ENCODE measurements at regions not wholly inside any gene's neighbourhood (a gene's known extent, or its start where the extent isn't known, plus 50 kb on each side); places are given as distances from the start of the nearest gene placed in this dataset.

DNA sequence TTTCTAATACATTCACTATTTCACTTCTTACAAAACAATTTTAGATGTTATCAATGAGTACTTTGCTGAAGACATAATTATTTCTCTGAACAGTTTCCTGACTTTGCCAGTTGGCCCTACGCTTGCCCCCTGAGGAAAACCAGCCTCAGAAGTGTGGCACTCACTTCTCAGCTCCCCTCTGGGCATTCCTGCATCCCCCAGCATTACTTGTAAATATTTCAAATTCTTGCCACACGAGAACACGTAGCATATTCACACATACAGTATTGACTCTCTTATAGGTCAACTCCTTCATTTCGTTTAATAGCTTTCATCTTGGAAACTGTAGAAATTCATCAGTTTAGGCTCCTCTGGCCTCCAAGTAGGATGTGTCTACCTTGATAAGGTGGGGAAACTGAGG, 65.2 kb downstream of the OTX2 start:
- Mint-ChIP-seq H3K36me3 (ENCODE audit: insufficient read depth) (no peaks in the 10 kb centered on the region), H3K27ac (no peak overlapping the region), H3K4me3 (no peak overlapping the region), H3K4me1 (ENCODE audit: low read depth in 2 of 2) (no peaks in the 10 kb centered on the region), H3K9me3 (no peaks in the 10 kb centered on the region), H3K27me3 (peaks cover 20 to 30% of the 10 kb centered on the region in 2 donors)
- DNase-seq, result no peak
- ATAC-seq (replicated peaks), result no peak

DNA sequence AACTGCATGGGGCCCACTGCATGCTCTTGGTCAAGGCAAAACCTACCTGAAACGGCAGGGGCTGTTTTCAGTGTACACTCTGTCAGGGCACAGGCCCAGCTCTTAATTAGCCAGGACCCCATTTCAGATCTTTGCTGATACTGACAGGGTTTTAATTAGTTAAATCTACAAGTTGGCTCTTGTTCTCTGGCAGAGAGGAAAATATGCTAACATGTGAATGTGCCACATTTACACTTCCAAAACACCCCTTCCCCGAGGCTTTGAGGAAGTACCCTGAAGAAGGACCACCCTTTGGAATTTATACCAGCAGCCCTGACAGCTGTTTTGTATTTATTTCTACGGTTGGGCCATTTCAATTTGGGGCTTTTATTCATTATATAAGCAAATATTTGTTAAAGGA, 66.3 kb downstream of the OTX2 start:
- Mint-ChIP-seq H3K27ac (no peak overlapping the region), H3K9me3 (no peaks in the 10 kb centered on the region), H3K27me3 (peaks cover 11 to 23% of the 10 kb centered on the region in 2 donors), H3K4me3 (no peak overlapping the region), H3K4me1 (ENCODE audit: low read depth in 2 of 2) (no peaks in the 10 kb centered on the region), H3K36me3 (ENCODE audit: insufficient read depth) (peaks cover 2% of the 10 kb centered on the region)
- ATAC-seq (replicated peaks) (no peak), DNase-seq (no peak)

DNA sequence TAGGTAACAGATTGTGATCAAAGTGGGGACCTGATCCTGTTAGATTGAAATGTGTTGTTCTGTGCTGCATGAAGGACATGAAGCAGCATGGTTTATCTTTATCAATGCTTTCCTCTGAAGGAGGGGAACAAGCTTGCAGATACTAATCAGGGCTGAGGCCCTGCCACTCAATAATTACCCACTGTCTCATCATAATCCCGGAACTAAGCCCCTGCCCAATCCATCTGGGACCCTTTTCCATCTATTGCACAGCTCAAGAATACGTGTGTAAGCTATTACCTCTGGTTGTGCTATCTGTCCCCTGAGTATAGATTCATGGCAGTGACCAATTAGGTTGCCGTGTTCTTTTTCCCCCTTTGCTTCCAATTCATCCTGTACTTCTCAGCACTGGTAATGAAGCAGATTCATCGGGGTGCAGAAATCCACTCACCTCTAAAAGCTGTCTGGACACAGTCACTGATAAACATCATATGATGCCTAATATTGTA, 67.8 kb downstream of the OTX2 start:
- peaks cover 0 to 2% of the 10 kb centered on the region in 2 donors for H3K9me3 Mint-ChIP-seq
- H3K27me3 Mint-ChIP-seq, result peaks cover 17 to 23% of the 10 kb centered on the region in 2 donors
- DNase-seq, result no peak

DNA sequence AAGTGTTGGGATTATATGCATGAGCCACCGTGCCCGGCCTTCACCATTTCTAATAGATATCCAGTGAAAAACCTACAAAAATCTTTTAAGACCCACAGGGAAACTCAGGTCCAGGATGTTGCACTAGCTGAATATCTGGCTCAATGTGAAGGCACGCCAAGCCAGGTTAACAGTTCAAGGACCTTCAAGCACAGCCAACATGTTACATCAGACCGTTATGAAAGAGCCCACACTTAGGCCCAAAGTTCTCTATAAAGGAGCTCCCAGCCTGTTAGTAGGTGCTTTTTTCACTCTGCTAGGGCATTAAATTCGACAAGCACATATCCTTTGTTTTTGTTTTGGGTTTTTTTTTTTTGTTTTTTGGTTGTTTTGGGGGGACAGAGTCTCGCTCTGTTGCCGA, 69.0 kb downstream of the OTX2 start:
- Mint-ChIP-seq H3K9me3 (peaks cover 0 to 2% of the 10 kb centered on the region in 2 donors), H3K36me3 (ENCODE audit: insufficient read depth) (peaks cover 3% of the 10 kb centered on the region), H3K27ac (no peak overlapping the region), H3K27me3 (peaks cover 13 to 23% of the 10 kb centered on the region in 2 donors), H3K4me1 (ENCODE audit: low read depth in 2 of 2) (no peaks in the 10 kb centered on the region), H3K4me3 (no peak overlapping the region)
- DNase-seq, result no peak
- no peak for ATAC-seq (replicated peaks)

More for the DNA sequence above, 67.8 kb downstream of the OTX2 start:
- no peak for ATAC-seq (replicated peaks)
- Mint-ChIP-seq H3K36me3 (ENCODE audit: insufficient read depth) (peaks cover 3% of the 10 kb centered on the region), H3K27ac (no peak overlapping the region), H3K4me1 (ENCODE audit: low read depth in 2 of 2) (no peaks in the 10 kb centered on the region), H3K4me3 (no peak overlapping the region)

DNA sequence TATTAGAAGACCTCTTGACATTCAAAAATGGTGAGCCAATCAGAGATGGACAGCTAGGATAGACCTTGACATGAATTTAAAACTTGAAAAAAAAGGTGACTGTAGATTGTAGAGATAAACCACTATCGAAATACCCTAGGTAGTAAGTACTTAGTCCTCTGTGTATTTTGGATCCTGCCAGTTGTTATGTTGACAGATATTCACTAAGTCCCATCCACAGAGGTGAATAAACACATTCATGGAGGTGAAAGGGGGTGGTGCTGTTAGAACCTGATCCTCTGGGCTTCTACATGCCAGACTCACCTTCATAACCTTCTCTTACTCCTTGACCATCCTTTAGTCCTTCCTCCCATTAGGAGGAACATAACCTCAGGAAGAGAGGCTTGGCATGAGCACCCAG, 72.3 kb downstream of the OTX2 start:
- Mint-ChIP-seq H3K27ac (no peak overlapping the region), H3K36me3 (ENCODE audit: insufficient read depth) (peaks cover 3% of the 10 kb centered on the region), H3K4me1 (ENCODE audit: low read depth in 2 of 2) (no peaks in the 10 kb centered on the region), H3K27me3 (peaks cover 14 to 26% of the 10 kb centered on the region in 2 donors), H3K9me3 (peaks cover 0 to 2% of the 10 kb centered on the region in 2 donors), H3K4me3 (no peak overlapping the region)
- no peak for ATAC-seq (replicated peaks)
- DNase-seq, result no peak

DNA sequence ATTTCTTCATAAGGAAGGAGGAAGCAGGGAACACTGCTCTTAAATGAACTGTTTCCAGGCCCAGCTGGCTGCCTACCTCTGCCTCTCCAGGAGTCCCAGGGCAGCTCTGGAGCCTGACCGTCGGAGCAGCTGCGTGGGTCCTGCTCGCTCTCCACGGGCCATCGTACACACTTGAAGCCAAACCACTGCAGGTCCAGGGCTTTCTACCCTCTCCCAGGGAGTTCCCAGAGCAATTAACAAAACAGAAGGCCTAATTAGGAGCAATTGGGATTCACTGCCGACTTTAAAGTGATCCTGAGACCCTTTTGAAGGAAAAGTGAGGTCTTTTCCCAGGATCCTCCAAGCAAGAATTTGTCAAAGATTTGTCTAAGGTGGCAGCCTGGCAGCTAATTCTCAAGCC, 76.9 kb downstream of the OTX2 start:
- peaks cover 32 to 51% of the 10 kb centered on the region in 2 donors for H3K27me3 Mint-ChIP-seq
- H3K9me3 Mint-ChIP-seq, result peaks cover 0 to 2% of the 10 kb centered on the region in 2 donors
- H3K4me1 Mint-ChIP-seq (ENCODE audit: low read depth in 2 of 2), result no peaks in the 10 kb centered on the region
- no peak for ATAC-seq (replicated peaks)
- H3K36me3 Mint-ChIP-seq (ENCODE audit: insufficient read depth), result peaks cover 3% of the 10 kb centered on the region
- H3K27ac Mint-ChIP-seq, result no peak overlapping the region
- H3K4me3 Mint-ChIP-seq, result no peak overlapping the region
- no peak for DNase-seq

DNA sequence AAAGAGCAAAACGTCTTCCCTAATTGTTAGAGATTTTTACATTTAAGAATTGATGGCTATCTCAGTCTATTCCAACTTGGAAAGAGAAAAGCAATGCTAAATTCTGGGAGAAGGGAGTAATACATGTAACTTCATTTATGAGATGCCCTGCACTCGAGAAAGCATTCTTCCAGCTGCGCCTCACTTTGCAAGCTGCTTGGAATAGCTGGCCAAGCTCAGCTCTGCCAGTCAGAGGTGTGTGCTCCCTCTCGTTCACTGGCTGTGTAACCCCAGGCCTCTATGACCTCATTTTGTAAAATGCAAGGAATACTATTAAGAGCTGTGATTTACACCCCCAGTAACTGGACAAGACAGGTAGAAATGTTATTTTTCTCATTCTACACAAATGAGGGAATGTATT, 79.1 kb downstream of the OTX2 start:
- DNase-seq (no peak), ATAC-seq (replicated peaks) (no peak)
- Mint-ChIP-seq H3K9me3 (no peaks in the 10 kb centered on the region), H3K36me3 (ENCODE audit: insufficient read depth) (peaks cover 3% of the 10 kb centered on the region), H3K27me3 (peaks cover 38 to 53% of the 10 kb centered on the region in 2 donors), H3K27ac (no peak overlapping the region), H3K4me1 (ENCODE audit: low read depth in 2 of 2) (no peaks in the 10 kb centered on the region), H3K4me3 (no peak overlapping the region)

DNA sequence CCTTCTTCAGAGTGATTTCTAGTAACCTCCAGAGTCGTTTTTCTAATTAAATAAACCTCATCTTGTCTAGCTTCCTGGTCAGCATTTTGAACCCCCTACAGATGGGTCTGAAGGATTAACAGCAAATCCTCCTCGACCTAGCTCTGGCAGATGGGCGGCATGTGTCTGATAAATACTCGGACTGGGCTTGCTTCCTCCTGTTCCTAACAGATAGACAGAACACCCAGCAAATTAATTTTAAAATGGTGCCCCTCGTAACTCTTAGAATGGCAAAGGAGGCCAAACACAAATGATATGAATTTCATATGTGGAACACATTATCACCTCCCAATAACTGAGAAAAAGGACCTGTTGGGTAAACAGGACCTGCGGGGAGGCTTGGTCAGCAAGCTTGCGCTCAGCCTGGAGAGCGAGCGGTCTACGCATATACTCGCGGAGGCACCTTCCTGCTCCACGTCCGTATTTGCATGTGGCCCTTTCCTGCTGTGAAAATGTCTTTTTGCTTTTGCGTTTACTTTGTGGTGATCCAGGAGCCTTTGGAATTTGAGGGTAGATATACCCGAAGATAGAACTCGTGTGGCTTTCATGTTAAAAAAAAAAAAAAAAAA, 79.6 kb downstream of the OTX2 start:
- H3K27ac Mint-ChIP-seq, result no peak overlapping the region
- H3K4me1 Mint-ChIP-seq (ENCODE audit: low read depth in 2 of 2), result no peaks in the 10 kb centered on the region
- DNase-seq (no peak), ATAC-seq (replicated peaks) (no peak)
- H3K4me3 Mint-ChIP-seq, result no peak overlapping the region
- peaks cover 38 to 53% of the 10 kb centered on the region in 2 donors for H3K27me3 Mint-ChIP-seq
- H3K36me3 Mint-ChIP-seq (ENCODE audit: insufficient read depth), result peaks cover 3% of the 10 kb centered on the region
- H3K9me3 Mint-ChIP-seq, result no peaks in the 10 kb centered on the region

DNA sequence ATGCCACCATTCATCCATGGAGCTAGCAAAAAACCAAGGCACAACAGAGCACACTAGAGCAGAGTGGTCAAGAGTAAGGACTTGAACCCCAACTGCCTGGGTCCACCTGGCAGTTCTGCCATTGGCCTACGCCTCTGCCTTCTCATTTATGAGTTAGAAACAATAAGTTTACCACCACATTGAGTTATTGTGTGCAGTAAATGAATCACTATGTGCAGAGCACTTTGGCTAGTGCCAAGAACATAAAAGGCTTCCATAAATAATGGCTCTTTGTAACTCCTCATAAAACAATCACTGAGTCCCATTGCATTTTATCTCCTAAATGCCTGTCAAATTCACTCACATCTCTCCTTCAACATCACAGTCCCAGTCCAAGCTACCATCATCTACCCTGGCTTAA, 86.3 kb downstream of the OTX2 start:
- no peak for ATAC-seq (replicated peaks)
- no peaks in the 10 kb centered on the region for H3K36me3 Mint-ChIP-seq (ENCODE audit: insufficient read depth)
- H3K4me1 Mint-ChIP-seq (ENCODE audit: low read depth in 2 of 2), result no peaks in the 10 kb centered on the region
- peaks cover 39 to 46% of the 10 kb centered on the region in 2 donors for H3K27me3 Mint-ChIP-seq
- no peak for DNase-seq
- H3K9me3 Mint-ChIP-seq, result no peaks in the 10 kb centered on the region
- H3K27ac Mint-ChIP-seq, result no peak overlapping the region
- H3K4me3 Mint-ChIP-seq, result no peak overlapping the region

DNA sequence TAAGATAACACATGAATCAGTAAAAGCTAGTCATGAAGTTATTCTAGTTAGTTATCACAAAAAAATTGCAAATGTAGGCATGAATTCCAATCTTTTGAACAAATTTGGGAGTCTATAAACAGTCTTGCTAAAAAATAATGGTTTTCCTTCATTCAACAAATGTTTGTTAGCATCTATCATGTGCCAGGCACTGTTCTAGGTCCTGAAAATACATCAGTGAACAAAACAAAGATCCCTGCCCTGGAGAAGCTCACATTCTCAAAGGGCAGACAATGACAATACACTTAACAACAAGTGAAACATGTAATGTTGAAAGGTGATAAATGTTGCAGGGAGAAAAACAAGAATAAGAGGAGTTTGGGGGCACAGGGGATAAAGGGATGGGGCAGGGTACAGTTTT, 86.9 kb downstream of the OTX2 start:
- no peak overlapping the region for H3K4me3 Mint-ChIP-seq
- H3K9me3 Mint-ChIP-seq, result no peaks in the 10 kb centered on the region
- DNase-seq (no peak), ATAC-seq (replicated peaks) (no peak)
- H3K4me1 Mint-ChIP-seq (ENCODE audit: low read depth in 2 of 2), result no peaks in the 10 kb centered on the region
- no peak overlapping the region for H3K27ac Mint-ChIP-seq
- peaks cover 36 to 48% of the 10 kb centered on the region in 2 donors for H3K27me3 Mint-ChIP-seq
- no peaks in the 10 kb centered on the region for H3K36me3 Mint-ChIP-seq (ENCODE audit: insufficient read depth)

DNA sequence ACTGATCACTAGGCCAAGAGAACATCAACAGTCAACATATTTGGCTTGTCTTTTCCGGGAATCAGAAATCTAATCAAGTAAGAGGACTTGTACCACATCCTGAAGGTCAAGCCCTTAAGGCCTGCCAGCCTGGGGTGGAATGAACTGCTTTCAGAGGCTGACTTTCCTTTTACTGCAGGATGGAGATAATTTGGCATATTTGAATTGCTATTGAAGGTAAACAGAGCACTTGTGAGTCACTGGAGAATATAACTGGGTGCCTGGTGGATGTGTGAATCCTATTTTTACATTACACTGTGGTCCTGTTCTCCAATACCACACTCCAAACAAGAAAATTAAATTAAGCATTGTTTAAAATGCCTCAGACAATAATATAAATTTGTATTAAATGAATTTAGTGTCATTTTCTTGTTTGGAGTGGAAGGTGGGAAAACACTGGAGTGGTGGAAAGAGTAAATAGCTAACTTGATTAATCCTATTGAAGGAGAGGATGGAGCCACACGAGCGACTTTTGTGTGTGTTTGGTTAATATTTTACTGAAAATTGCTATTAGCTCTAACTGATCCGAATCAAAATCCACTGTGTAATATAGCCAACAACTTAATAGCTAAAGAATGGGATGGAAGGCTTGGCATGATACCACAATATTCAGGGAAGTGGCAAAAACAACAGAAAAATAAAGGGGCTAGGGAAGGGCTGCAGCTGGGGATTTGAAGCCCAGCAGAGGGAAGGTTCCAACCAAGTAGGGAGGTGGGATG, 89.4 kb downstream of the OTX2 start:
- Mint-ChIP-seq H3K4me1 (ENCODE audit: low read depth in 2 of 2) (no peaks in the 10 kb centered on the region), H3K27me3 (peaks cover 28 to 42% of the 10 kb centered on the region in 2 donors), H3K9me3 (no peaks in the 10 kb centered on the region), H3K4me3 (no peak overlapping the region), H3K27ac (no peak overlapping the region), H3K36me3 (ENCODE audit: insufficient read depth) (no peaks in the 10 kb centered on the region)
- no peak for DNase-seq
- no peak for ATAC-seq (replicated peaks)

DNA sequence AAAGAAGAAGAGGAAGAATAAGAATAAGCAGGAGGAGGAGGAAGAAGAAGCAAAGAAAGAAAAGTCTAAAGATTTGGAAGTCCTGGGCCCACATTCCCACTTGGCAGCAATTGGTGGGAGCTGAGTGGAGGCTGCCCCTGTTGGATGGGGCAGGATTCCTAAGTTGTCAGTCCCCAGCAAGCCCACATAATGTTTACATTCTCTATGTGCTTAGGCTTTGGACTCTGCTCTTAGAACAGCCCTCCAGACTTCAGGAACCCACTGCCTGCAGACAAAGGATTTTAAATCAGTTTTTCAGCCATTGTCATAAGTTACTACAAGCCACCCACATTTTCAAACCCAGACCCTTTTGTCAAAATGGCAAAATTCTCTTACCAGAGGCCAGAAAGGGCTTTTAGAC, 92.0 kb downstream of the OTX2 start:
- peaks cover 0 to 2% of the 10 kb centered on the region in 2 donors for H3K9me3 Mint-ChIP-seq
- H3K36me3 Mint-ChIP-seq (ENCODE audit: insufficient read depth), result no peaks in the 10 kb centered on the region
- no peak overlapping the region for H3K27ac Mint-ChIP-seq
- no peaks in the 10 kb centered on the region for H3K4me1 Mint-ChIP-seq (ENCODE audit: low read depth in 2 of 2)
- ATAC-seq (replicated peaks), result no peak
- peaks cover 26 to 35% of the 10 kb centered on the region in 2 donors for H3K27me3 Mint-ChIP-seq
- DNase-seq, result no peak
- H3K4me3 Mint-ChIP-seq, result no peak overlapping the region

DNA sequence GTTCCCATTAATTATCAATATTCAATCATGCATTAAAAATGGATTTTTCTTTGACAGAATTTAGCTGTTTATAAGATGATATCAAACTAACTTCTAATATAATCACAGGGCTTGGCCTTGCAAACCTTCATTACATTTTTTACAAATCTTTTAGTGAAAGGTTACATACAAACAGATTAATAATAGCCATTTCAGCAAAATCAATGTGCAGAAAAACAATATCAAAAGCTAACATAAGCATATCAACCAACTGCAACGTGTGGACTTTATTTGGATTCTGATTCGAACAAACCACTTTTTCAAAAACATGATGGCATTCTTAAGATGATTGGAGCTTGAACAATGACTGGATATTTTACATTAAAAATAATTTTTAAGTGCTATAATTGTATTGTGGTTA, 93.6 kb downstream of the OTX2 start:
- ATAC-seq (replicated peaks) (no peak), DNase-seq (no peak)
- Mint-ChIP-seq H3K9me3 (peaks cover 0 to 2% of the 10 kb centered on the region in 2 donors), H3K4me3 (no peak overlapping the region), H3K36me3 (ENCODE audit: insufficient read depth) (no peaks in the 10 kb centered on the region), H3K27ac (no peak overlapping the region), H3K27me3 (peaks cover 23 to 35% of the 10 kb centered on the region in 2 donors), H3K4me1 (ENCODE audit: low read depth in 2 of 2) (no peaks in the 10 kb centered on the region)

DNA sequence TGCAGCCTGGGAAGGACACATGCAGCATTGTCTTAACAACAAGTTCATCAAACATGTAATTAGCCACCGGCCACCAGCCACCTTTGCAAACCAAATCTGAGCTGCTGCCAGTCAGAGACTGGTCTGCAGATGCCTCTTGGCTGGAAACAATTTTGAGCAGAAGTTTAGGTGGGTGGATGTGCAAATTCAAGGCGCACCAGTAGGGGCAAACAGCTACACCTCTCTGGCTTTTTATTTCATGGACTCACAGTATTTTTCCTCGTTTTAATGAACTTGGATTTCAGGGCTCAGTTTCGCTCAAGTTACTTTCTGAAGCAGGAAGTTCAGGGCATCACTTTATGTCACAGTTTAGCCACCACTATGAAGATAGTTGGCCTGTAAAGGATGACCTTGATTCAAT, 94.3 kb downstream of the OTX2 start:
- Mint-ChIP-seq H3K27ac (no peak overlapping the region), H3K9me3 (peaks cover 0 to 2% of the 10 kb centered on the region in 2 donors), H3K4me1 (ENCODE audit: low read depth in 2 of 2) (no peaks in the 10 kb centered on the region), H3K4me3 (no peak overlapping the region), H3K36me3 (ENCODE audit: insufficient read depth) (no peaks in the 10 kb centered on the region), H3K27me3 (peaks cover 19 to 29% of the 10 kb centered on the region in 2 donors)
- DNase-seq (no peak), ATAC-seq (replicated peaks) (no peak)
